ENCODE measurements at regions not wholly inside any gene's neighbourhood (a gene's known extent, or its start where the extent isn't known, plus 50 kb on each side); places are given as distances from the start of the nearest gene placed in this dataset.

DNA sequence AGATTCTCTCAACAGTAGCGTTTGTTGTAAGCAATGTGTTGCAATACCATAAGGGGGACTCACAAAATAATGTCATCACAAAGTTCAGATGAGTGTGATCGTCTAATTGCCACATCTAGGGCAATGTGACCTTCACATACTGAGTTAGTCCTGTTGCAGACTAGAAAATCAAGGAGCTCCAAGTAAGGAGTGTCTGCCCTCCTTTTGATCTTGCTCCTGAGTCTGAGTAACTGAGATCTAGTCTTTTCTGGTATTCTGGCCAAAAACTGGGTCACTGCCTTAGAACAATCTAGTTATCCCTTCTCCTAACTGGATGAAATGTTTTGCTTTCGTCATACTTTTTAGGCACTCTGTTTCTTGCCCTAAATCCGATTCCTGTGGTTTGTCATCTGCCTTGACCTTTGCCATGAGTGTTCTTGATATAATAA, 712.1 kb downstream of the CDH11 start:
- DNase-seq (ENCODE audit: low read depth), result no peak

- DNase-seq (ENCODE audit: low read depth), result no peak
Measured at GRCh38 chr16:64408699-64409098, 713.2 kb downstream of the CDH11 start.

DNA sequence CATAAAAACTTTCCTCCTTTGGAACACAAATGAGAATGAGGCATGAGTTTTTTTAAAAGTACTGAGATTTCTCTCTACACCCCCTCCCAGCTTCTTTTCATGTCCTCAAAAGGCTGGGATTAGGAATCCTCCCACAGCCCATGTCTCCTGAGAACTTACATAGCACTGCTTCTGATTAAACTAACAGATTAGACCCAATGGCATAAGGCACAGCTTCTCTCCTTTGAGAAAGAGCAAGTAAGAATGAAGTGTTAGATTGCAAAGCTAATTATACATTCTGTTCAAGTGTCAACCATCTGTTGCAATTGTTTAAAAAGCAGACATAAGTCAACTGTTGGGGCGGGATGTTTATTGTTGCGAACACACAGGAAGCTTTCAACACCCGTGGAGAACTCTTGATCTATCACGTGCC, 715.1 kb downstream of the CDH11 start:
- DNase-seq (ENCODE audit: low read depth), result no peak

DNA sequence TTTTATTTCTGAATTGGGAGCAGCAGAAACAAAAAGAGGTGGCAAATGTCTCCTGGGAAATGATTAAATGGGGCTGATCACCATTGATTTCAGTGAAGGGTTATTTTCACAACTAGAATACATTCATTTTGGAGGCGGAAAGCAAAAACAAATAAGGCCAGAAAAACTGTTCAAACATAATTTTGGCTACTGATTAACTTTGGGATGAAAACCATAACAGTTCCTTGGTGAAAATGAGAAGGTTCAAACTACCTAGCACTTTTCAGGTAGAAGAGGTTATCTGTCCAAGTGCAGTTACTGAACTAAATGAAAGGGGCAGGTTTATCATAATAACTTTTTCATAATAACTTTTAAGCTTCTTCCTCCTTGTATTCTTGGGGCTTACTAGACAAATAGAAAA, 718.5 kb downstream of the CDH11 start:
- DNase-seq (ENCODE audit: low read depth), result no peak

DNA sequence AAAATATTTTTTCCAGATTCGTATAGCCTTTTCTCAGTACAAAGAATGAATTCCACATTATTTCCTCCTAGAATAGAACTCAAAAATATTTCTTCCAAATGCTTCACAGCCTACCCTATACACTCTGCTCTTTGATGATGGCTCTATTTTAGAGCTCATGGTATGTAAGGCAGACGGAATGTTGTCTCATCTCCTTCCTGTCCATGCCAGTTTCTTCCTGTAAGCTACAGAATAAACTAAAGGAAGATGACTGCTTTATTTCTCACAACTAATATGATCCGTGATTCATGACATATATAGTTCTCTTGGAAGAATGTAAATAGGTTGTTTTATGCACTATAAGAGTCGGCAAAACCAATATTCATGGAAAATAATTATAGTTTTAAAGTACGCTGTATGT, 723.1 kb downstream of the CDH11 start:
- no peak for DNase-seq (ENCODE audit: low read depth)

- no peak for DNase-seq (ENCODE audit: low read depth)
Measured at GRCh38 chr16:64397945-64398508, 723.8 kb downstream of the CDH11 start.

GRCh38 chr16:64397042-64397441, 724.8 kb downstream of the CDH11 start:
- no peak for DNase-seq (ENCODE audit: low read depth)

DNA sequence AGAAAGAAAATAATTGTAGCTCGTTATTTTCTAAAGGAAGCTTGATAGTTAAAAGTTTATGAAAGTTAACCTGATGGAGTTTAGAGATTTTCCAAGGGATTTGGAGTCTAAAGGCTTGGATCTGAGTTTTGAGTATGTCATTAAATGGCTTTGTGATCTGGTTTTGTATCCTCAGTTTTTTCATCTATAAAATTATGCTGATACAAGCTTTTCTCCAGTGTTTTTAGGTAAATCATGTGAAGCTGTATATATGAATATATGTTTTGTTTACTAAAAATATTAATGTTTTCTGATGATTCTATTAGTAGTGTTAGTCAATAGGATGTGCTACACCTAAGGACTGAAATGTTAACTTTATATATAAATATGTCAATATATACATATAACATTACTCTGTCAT, 727.8 kb downstream of the CDH11 start:
- no peak for DNase-seq (ENCODE audit: low read depth)

DNA sequence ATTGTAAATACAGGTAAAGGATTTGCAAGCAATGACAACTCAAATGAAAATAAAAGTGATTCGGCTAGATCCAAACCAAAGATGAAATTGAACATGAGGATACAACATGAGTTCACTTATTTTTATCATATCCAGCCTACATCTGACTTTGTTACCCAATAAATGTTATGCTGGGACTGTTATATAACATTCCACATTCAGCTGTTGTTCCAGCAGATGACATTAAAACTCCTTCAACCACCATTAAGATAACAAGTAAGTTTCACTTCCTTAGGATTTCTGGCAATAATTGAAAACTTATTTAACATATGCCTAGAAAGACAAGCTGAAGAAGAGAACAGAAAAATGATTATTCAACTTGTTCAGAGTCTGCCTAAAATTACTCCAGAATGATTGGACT, 729.4 kb downstream of the CDH11 start:
- DNase-seq (ENCODE audit: low read depth), result no peak

DNA sequence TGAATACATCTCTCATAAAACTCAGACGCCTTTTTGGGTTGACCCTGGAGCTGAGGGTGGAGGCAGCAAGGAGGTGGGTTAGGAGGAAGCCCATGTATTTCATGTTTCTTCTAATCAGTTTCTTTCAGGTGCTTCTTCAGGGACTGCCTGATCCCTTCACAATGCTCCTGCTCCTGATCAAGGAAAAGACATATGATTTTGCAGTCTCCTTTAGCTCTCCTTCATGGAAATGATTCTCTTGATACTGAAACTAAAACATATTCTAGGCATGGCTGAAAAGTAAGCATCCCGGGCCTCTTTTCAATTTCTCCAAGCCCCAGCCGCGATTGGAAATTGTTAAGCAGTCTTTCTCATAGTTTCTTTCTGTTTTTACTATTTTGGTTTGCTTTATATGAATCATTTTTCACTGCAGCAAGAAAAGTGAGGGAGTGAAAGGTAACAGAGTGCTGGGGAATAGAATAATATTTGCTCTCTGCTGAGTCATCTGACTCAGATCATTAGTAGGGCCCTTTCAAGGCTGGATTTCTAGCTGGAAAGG, 730.7 kb downstream of the CDH11 start:
- DNase-seq (ENCODE audit: low read depth), result no peak

DNA sequence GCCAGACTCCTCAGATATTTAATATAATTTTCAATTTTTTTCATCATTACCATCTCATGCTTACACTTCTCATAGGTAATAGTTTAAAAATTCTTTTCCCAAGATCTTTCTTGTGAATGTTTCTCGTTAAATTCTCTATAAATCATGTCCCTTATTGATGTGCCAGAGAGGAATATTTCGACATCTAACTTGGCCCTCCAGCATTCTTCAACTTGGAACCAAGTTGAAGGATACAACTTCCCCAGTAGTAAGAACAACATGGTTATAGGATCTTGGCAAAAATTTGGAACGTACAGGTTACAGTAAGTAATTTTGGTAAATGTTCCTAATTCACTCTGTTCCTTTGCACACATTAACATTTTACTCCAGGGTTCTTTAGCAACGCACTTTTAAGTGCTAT, 731.8 kb downstream of the CDH11 start:
- DNase-seq (ENCODE audit: low read depth), result no peak

DNA sequence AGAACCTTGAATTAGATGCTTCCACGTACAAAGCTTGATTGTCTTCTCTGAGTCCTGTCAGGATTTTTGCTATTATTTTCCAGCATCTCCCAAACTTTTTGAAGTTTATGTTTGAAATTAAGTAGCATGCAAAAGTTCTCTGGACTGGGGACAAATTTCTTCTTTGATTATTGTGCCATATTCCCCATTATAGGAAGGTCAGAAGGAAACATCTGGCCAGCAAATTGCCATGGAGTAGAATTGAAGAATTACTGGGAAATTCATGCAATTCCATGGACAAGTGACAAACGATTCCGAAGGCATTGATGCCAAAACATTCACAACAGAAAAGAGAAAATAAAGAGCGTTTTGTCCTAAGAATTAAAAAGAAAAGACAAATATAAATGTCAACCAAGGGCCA, 737.2 kb downstream of the CDH11 start:
- no peak for DNase-seq (ENCODE audit: low read depth)

DNA sequence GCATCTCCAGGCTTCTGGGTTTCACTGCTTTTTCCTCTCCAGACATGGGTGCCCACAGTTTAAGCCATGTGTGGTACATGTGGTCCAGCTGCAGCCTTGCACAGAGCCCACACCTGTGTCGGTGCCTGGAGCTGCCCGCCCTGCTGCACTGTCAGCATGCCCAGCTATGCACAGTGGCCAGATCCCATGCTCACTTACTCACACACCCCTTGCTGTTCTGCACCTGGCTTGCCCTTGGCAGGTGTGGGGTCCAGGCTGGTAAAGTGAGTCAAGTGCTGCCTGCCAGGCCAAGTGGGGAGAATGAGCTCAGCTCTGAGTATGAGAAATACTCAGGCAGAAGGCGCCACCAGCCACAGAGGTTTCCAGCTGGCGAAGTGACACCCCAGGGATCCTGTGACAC, 739.9 kb downstream of the CDH11 start:
- DNase-seq (ENCODE audit: low read depth), result no peak

DNA sequence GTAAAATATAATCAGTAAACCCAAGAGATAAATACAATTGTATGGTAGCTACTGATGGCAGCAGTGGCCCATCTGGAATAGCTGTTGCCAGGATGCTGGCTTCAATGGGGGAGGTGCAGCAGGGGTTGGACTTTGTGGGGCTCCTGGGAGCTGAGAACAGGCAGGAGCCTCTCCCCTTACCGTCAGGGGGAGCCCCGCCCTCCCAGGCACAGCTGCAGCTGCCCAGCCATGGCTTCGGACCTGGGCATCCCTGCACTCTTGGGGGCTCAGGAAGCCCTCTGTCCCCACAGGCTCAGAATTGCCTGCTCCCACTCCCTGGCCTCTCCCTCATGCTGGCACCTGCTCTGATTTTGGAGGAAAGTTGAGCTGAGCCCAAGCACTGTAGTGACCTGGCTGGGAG, 741.1 kb downstream of the CDH11 start:
- DNase-seq (ENCODE audit: low read depth), result no peak

GRCh38 chr16:64375391-64375980, 746.4 kb downstream of the CDH11 start:
- DNase-seq (ENCODE audit: low read depth), result no peak

GRCh38 chr16:64370112-64370511, 751.8 kb downstream of the CDH11 start:
- DNase-seq (ENCODE audit: low read depth), result no peak

DNA sequence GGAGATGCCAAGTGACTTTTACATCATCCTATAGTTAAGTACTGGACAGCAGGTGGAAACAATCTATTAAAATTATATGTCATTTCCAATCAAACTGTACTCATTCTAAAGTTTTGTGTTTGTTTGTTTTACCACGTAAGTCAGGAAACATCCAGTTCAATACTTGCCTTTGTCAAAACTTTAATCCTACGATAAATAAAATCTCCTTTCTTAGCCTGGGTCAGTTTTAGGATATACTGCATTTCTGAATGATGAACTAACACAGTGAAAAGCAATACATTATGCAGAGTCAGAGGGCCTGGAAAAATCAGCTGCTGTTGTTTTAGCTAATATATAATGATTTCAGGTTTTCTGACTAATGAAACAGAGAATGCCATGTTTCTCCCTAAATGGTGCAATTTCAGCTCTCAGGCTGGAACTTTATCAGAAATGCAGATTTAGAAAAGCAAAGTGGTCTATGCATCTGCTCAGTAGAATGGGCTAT, 756.4 kb downstream of the CDH11 start:
- no peak for DNase-seq (ENCODE audit: low read depth)

DNA sequence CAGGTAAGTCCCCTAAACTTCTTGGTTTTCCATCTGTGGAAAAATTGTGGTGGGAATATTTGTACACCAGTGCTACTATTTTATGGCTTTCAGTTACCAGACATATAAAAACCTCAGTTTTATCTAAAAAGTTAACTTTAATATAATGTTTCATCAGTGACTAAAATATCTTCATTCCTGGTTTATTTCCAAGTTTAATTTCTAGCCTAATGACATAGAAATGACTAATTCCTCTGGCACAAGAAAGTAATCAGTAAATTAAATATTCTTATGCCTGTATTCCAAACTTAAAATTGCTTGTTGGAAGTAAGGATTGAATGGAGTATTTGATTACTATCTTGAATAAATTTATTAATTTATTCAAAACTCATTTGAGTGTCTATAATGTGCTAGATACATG, 757.0 kb downstream of the CDH11 start:
- no peak for DNase-seq (ENCODE audit: low read depth)

- no peak for DNase-seq (ENCODE audit: low read depth)
Measured at GRCh38 chr16:64364416-64364815, 757.4 kb downstream of the CDH11 start.

GRCh38 chr16:64364016-64364415, 757.8 kb downstream of the CDH11 start:
- DNase-seq (ENCODE audit: low read depth), result no peak

DNA sequence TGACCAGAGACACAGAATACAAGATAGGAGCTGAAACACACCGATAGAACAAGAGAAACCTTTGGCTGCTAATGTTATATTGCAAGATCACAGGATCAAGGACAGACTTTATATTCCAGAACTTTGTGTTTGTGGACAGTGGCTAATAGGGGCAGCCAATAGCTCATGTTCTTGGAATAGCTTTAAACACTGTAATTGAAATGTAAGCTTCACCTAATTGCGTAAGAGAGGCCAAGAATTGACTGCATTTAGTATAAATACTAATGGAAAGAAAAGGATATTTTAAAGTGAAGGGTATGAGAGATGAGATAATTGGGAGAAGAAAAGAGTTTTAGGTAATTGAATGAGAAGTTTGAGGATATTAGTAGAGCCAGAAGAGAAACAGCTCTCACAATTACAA, 758.8 kb downstream of the CDH11 start:
- peak; percentile 5 for DNase-seq (ENCODE audit: low read depth)

- DNase-seq (ENCODE audit: low read depth), result no peak
Measured at GRCh38 chr16:64362193-64362592, 759.7 kb downstream of the CDH11 start.

DNA sequence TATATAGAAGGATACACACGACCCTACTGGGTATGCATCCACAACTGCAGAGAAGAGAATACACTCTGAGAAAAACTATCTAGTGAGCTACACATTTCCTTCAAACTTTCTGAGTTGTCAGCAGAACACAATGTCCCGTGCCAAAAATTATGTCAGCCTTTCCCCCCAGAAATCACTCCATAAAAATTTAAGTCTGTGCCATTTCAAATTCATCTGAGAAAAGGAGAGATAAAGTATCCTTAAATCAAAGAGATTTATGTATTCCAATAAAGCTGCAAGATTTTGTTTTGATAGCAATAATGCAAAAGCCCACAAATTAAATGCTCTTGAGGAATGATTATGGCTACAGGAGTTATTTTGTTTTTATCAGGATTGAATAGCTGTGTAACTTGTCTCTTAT, 760.1 kb downstream of the CDH11 start:
- no peak for DNase-seq (ENCODE audit: low read depth)

DNA sequence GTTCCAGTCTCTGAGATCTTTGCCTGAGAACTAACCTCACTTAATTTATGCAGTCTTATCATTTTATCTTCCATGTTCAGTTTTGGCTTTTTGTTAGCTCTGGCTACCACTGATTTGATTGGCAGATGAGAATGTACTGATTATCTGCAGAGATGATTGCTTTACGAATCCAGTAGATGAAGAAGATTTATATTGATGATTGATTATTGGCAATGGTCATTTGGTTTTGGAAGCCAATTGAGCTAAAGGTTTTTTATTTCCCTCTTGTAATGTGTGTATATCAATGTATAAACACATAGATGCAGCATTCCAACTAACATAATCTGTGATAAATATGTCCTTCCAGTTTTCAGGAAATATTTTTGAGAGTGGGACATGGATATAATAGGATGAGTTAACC, 763.6 kb downstream of the CDH11 start:
- DNase-seq (ENCODE audit: low read depth), result no peak
